Ovary (tissue), 3 donors: ENCODE measurements at regions not wholly inside any gene's neighbourhood (a gene's known extent, or its start where the extent isn't known, plus 50 kb on each side); places are given as distances from the start of the nearest gene placed in this dataset.

Experiments
- EP300 ChIP-seq: sonication (generic); formaldehyde crosslinking; IDR thresholded peaks from one replicate; pipeline ENCODE4 v1.6.1; 2017; ENCODE audit warnings: antibody characterized with exemption
- POLR2A ChIP-seq: fragments of 450-650 bp; IDR thresholded peaks from one replicate; pipeline ENCODE4 v1.6.1; 2017; ENCODE audit warnings: antibody characterized with exemption, mild to moderate bottlenecking, moderate library complexity
- TF ChIP-seq, protein P1 (sequence below), 3 donors: fragments of 450-650 bp in 2 of 3; fragments of 200-600 bp in 1 of 3; IDR thresholded peaks; one replicate each; pipeline versions ENCODE4 v1.5.1 to v1.8.0; 2016 to 2022; ENCODE audit warnings: antibody characterized with exemption in 3 of 3, mild to moderate bottlenecking in 1 of 3
- donor health status: DM: no; HTN: no; CAD: no.

DNA sequence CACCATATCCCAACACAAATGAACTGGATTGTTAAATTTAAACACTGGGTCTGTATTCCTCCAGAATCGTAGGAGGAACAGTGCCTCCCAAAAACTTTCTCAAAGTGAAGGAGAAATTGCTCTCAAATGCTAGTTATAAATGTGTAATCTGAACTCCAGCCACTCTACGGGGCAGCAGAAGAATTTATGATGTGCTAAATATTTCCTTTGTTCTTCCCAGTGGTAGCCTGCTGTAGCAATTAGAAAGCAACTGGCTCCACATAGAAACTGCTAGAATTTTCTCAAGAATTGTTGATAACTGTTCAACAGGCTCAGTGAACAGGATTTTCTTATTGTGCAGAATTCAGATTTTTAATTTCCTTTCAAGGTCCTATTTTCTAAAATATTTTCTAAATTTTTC is 49.8 kb upstream of the EYA4 start:
- no peak for TF ChIP-seq POLR2A
- TF ChIP-seq EP300: no peak
- TF ChIP-seq, protein P1, sequence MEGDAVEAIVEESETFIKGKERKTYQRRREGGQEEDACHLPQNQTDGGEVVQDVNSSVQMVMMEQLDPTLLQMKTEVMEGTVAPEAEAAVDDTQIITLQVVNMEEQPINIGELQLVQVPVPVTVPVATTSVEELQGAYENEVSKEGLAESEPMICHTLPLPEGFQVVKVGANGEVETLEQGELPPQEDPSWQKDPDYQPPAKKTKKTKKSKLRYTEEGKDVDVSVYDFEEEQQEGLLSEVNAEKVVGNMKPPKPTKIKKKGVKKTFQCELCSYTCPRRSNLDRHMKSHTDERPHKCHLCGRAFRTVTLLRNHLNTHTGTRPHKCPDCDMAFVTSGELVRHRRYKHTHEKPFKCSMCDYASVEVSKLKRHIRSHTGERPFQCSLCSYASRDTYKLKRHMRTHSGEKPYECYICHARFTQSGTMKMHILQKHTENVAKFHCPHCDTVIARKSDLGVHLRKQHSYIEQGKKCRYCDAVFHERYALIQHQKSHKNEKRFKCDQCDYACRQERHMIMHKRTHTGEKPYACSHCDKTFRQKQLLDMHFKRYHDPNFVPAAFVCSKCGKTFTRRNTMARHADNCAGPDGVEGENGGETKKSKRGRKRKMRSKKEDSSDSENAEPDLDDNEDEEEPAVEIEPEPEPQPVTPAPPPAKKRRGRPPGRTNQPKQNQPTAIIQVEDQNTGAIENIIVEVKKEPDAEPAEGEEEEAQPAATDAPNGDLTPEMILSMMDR (IDR thresholded peaks at IDR 0.05): no peak
